Cardiac muscle cell (in vitro differentiated cells and primary cell): ENCODE measurements at regions not wholly inside any gene's neighbourhood (a gene's known extent, or its start where the extent isn't known, plus 50 kb on each side); places are given as distances from the start of the nearest gene placed in this dataset.

Experiments
- DNase-seq, 2 donors: peaks; one replicate each; pipeline versions ENCODE4 v3.0.0 to v3.0.0-alpha.2; 2010 to 2017; ENCODE audit warnings: low read depth in 1 of 2, low spot score in 1 of 2
- H3K27ac ChIP-seq: fragments of 200-600 bp; sonication (generic); 2 replicates; pipeline ENCODE4 v1.5.1; 2016
- H3K27me3 ChIP-seq: fragments of 200-600 bp; sonication (generic); 2 replicates; pipeline ENCODE4 v1.6.0; 2016; ENCODE audit warnings: control low read depth
- H3K36me3 ChIP-seq: fragments of 200-600 bp; sonication (generic); 2 replicates; pipeline ENCODE4 v1.5.1; 2016; ENCODE audit warnings: control low read depth
- H3K4me1 ChIP-seq: fragments of 200-600 bp; sonication (generic); 2 replicates; pipeline ENCODE4 v1.8.1; 2017; ENCODE audit warnings: low read depth, mild to moderate bottlenecking, mixed run types
- H3K4me3 ChIP-seq: fragments of 200-600 bp; sonication (generic); 2 replicates; pipeline ENCODE4 v1.5.1; 2016; ENCODE audit warnings: mild to moderate bottlenecking
- H3K9me3 ChIP-seq: fragments of 200-600 bp; sonication (generic); 2 replicates; pipeline ENCODE4 v1.5.1; 2017; ENCODE audit warnings: low read depth, mild to moderate bottlenecking, control low read depth
- TF ChIP-seq, protein P1 (sequence below): IDR thresholded peaks from 2 replicates; pipeline ENCODE4 v1.5.1; 2012; ENCODE audit warnings: low read depth, mild to moderate bottlenecking, low read length

DNA sequence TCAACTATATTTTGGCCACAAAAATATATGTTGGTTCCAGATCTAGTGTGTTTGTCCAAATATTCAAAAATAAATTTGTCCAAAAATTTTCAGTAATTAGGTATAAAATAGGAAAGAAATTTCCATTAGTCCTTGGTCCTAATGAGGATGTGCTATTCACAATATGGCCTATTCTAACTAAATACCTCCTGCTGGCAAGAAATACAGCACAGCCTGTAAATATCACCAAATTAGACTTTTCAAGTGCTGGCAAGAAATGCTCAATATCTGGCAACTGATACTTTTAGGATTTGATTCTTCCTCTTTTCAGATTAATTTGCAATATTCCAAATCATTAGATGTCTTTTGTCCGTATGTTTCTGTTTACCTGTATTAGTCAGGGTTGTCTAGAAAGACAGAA, 1446.2 kb downstream of the LRFN5 start:
- H3K36me3 ChIP-seq, result no peaks in the 10 kb centered on the region
- DNase-seq, result no peak
- H3K9me3 ChIP-seq, result no peaks in the 10 kb centered on the region
- no peak overlapping the region for H3K27ac ChIP-seq
- H3K4me1 ChIP-seq, result no peaks in the 10 kb centered on the region
- TF ChIP-seq, protein P1, sequence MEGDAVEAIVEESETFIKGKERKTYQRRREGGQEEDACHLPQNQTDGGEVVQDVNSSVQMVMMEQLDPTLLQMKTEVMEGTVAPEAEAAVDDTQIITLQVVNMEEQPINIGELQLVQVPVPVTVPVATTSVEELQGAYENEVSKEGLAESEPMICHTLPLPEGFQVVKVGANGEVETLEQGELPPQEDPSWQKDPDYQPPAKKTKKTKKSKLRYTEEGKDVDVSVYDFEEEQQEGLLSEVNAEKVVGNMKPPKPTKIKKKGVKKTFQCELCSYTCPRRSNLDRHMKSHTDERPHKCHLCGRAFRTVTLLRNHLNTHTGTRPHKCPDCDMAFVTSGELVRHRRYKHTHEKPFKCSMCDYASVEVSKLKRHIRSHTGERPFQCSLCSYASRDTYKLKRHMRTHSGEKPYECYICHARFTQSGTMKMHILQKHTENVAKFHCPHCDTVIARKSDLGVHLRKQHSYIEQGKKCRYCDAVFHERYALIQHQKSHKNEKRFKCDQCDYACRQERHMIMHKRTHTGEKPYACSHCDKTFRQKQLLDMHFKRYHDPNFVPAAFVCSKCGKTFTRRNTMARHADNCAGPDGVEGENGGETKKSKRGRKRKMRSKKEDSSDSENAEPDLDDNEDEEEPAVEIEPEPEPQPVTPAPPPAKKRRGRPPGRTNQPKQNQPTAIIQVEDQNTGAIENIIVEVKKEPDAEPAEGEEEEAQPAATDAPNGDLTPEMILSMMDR, result no peak
- no peak overlapping the region for H3K4me3 ChIP-seq
- H3K27me3 ChIP-seq, result no peaks in the 10 kb centered on the region

DNA sequence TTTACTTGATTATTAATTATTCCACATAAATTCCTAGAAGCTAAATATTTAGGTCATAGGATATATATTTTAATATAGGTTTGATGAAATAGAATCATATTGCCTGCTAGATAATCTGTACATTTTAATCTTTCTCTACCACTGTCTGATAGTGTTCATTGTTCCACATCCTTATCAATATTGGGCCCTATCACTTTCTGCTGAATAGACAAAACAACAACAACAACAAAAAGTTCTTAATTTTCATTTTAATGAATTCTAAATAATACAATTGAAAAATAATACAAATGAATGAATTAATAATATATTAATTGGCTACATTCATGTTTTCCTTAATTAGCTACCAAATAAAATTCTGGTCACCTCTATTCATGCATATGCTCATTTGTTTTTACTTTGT, 1437.2 kb downstream of the LRFN5 start:
- Histone ChIP-seq H3K27me3 (no peaks in the 10 kb centered on the region), H3K36me3 (no peaks in the 10 kb centered on the region), H3K9me3 (no peaks in the 10 kb centered on the region), H3K4me3 (no peak overlapping the region), H3K27ac (no peak overlapping the region), H3K4me1 (no peaks in the 10 kb centered on the region)
- DNase-seq, result no peak
- TF ChIP-seq, protein P1, result no peak

DNA sequence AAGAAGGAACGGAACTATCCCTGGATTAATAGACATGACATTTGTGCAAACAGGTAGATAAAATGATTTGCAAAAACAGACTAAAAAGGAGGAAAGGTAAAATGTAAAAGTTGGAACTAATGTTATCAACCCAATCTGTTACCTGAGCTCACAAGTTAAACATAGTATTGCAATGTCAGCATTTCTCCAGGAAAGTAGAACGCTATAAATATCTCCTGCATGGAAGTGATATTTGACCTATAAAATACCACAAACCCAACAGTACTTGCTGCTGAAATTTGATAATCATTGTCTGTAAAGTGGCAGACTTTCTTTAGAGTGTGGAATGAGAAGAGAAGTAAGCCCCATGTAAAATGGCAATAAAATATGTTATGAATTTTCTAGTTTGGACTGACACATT, 1435.7 kb downstream of the LRFN5 start:
- H3K9me3 ChIP-seq, result no peaks in the 10 kb centered on the region
- no peaks in the 10 kb centered on the region for H3K36me3 ChIP-seq
- no peak overlapping the region for H3K27ac ChIP-seq
- DNase-seq, result no peak
- TF ChIP-seq, protein P1, result no peak
- no peaks in the 10 kb centered on the region for H3K4me1 ChIP-seq
- no peaks in the 10 kb centered on the region for H3K27me3 ChIP-seq
- no peak overlapping the region for H3K4me3 ChIP-seq

DNA sequence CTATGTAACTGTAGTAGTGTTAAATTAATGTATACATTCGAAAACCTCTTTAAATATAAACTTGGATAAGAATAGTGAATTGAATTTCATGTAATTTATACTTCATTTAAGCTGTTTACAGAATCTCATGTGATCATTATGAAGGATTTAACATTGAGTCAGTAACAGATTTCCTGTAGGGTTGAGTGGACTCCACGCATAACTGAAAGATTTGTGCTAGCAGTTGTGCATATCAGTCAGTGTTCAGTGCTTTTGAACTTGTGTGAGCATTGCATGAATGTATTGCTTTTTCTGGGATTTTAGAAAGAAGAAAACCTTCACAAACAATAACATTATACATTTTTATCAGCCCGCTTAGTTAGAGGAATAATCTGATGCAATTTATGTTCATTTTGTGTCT, 1435.3 kb downstream of the LRFN5 start:
- Histone ChIP-seq H3K4me3 (no peak overlapping the region), H3K36me3 (no peaks in the 10 kb centered on the region), H3K27ac (no peak overlapping the region), H3K9me3 (no peaks in the 10 kb centered on the region), H3K4me1 (no peaks in the 10 kb centered on the region), H3K27me3 (no peaks in the 10 kb centered on the region)
- TF ChIP-seq, protein P1, result no peak
- DNase-seq, result no peak

DNA sequence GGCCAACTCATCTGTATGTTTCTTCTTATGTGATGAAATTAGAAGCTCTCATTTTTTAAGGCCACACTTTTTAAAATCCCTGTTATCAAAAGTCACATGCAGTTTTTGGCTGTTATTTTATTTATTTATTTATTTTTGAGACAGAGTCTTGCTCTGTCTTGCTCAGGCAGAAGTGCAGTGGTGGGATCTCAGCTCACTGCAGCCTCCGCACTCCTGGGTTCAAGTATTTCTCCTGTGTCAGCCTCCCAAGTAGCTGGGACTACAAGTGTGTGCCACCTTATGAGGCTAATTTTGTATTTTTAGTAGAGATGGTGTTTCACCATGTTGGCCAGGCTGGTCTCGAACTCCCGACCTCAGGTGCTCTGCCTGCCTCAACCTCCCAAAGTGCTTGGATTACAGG, 1434.5 kb downstream of the LRFN5 start:
- TF ChIP-seq, protein P1, result no peak
- DNase-seq, result no peak

DNA sequence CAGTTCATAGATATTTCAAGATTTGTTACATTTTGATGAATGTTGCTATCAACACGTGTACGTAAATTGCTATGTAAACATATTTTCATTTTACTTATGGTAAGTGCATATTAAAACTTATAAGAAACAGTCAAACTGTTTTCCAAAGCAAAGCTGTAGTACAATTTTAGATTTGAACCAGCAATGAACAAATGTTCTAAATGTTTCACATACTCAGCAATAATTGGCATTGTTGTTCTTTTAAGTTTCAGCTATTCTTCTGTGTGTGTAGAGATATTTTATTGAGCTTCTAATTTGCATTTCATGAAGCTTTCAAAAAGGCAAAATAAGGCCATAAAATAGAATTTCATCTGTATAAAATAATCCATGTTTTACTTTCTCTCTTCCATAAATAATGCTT, 1433.2 kb downstream of the LRFN5 start:
- no peaks in the 10 kb centered on the region for H3K4me1 ChIP-seq
- no peak overlapping the region for H3K27ac ChIP-seq
- H3K27me3 ChIP-seq, result no peaks in the 10 kb centered on the region
- H3K36me3 ChIP-seq, result no peaks in the 10 kb centered on the region
- H3K4me3 ChIP-seq, result no peak overlapping the region
- TF ChIP-seq, protein P1, result no peak
- no peak for DNase-seq
- H3K9me3 ChIP-seq, result no peaks in the 10 kb centered on the region

More for the DNA sequence above, 1434.5 kb downstream of the LRFN5 start:
- no peak overlapping the region for H3K27ac ChIP-seq
- H3K36me3 ChIP-seq, result no peaks in the 10 kb centered on the region
- no peaks in the 10 kb centered on the region for H3K4me1 ChIP-seq
- H3K9me3 ChIP-seq, result no peaks in the 10 kb centered on the region
- no peak overlapping the region for H3K4me3 ChIP-seq
- no peaks in the 10 kb centered on the region for H3K27me3 ChIP-seq
